ENCODE measurements at regions not wholly inside any gene's neighbourhood (a gene's known extent, or its start where the extent isn't known, plus 50 kb on each side); places are given as distances from the start of the nearest gene placed in this dataset.

DNA sequence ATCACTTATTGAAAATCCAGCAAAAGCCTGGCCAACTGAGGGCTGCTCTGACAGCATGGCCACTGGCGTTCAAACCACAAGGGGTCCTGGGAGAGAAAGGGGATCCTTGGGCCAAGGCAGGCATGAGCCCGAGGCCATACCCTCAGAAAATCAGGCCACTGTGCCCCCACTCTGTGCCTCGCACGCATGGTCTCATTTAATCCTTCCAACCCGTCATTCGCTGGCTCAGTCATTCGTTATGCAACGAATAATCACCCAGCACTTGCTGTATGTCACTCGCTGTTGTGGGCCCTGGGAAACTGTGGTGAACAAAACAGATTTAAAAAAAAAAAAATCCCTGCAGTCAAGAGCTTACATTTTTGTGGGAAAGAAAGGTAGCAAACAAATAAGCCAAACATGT lies 112.7 kb downstream of the BCOR start:
- Histone ChIP-seq H2AFZ (ENCODE audit: low read length) (no peak overlapping the region), H3K9me3 (ENCODE audit: low read length) (no peaks in the 10 kb centered on the region), H3K27me3 (ENCODE audit: low read length) (no peaks in the 10 kb centered on the region), H3K36me3 (ENCODE audit: low read depth, low read length) (no peaks in the 10 kb centered on the region), H4K20me1 (ENCODE audit: low read length) (no peaks in the 10 kb centered on the region), H3F3A (ENCODE audit: low read length, unreplicated experiment) (no peaks in the 10 kb centered on the region), H3K4me2 (ENCODE audit: low read length) (no peak overlapping the region), H3K9ac (ENCODE audit: low read length) (no peak overlapping the region), H3K9me2 (replicated peaks; ENCODE audit: low read length) (no peaks in the 10 kb centered on the region), H3K27ac (ENCODE audit: low read length) (no peak overlapping the region), H3K4me1 (ENCODE audit: insufficient read depth, low read length) (no peaks in the 10 kb centered on the region), H3K79me2 (ENCODE audit: low read length) (no peaks in the 10 kb centered on the region), H3K4me3 (ENCODE audit: low read length) (no peak overlapping the region)
- ATAC-seq (no peak), DNase-seq (no peak)
- TF ChIP-seq, protein P1, sequence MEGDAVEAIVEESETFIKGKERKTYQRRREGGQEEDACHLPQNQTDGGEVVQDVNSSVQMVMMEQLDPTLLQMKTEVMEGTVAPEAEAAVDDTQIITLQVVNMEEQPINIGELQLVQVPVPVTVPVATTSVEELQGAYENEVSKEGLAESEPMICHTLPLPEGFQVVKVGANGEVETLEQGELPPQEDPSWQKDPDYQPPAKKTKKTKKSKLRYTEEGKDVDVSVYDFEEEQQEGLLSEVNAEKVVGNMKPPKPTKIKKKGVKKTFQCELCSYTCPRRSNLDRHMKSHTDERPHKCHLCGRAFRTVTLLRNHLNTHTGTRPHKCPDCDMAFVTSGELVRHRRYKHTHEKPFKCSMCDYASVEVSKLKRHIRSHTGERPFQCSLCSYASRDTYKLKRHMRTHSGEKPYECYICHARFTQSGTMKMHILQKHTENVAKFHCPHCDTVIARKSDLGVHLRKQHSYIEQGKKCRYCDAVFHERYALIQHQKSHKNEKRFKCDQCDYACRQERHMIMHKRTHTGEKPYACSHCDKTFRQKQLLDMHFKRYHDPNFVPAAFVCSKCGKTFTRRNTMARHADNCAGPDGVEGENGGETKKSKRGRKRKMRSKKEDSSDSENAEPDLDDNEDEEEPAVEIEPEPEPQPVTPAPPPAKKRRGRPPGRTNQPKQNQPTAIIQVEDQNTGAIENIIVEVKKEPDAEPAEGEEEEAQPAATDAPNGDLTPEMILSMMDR (conservative IDR thresholded peaks at IDR 0.05; ENCODE audit: low read depth, low read length): no peak
- TF ChIP-seq EZH2phosphoT487 (IDR thresholded peaks at IDR 0.05; ENCODE audit: borderline replicate concordance, low read length) (no peak), EZH2 (IDR thresholded peaks at IDR 0.05; ENCODE audit: low read length, unreplicated experiment) (no peak)
- intact Hi-C loops (cut with micrococcal nuclease): no loop called here
- no TSS peak for BruUV-seq (replicated peaks)
- ChIA-PET CTCF (interaction anchor here (0.6 kb wide), 1 partner anchor 66 kb away, joined by 3 read pairs; no protein-coding TSS in a partner anchor), POLR2A (ENCODE audit: unreplicated experiment) (no interaction called here)

DNA sequence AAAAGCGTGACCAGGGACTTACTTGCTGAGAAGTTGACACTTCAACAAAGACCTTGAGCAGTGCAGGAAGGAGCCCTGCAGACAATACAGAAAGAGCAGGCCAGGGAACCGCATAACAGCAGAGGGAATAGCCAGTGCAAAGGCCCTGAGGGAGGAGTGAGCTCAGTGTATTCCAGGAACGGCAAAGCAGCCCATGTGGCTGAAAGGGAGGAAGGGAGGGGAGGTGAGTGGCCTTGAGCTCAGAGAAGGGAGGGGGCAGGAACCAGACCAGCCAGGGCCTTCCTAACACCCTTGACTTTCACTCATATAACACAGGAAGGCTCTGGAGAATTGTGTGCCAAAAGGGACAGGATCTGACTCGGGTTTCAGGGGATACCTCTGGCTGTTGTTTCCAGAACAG lies 112.2 kb downstream of the BCOR start:
- POLR2A ChIA-PET (ENCODE audit: unreplicated experiment): no interaction called here

DNA sequence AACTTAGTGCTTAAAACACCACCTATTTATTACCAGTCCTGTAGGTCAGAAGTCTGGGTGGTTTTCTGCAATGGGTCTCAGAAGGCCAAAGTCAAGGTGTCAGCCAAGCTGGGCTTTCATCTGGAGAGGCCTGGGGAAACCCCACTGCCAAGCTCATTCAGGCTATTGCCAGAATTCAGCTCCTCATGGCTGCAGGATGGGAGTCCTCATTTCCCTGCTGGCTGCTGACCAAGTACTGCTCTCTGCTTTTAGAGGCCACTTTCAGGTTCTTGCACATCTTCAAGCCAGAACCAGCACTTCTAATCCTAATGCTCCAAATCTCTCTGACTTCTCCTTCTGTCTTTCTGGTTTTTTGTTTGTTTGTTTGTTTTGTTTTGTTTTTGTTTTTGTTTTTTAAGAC lies 109.3 kb downstream of the BCOR start:
- DNase-seq (no peak), ATAC-seq (no peak)
- CTCF ChIA-PET: no interaction called here
- Histone ChIP-seq H3K27me3 (ENCODE audit: low read length) (no peaks in the 10 kb centered on the region), H3K4me3 (ENCODE audit: low read length) (no peak overlapping the region), H3K9me3 (ENCODE audit: low read length) (no peaks in the 10 kb centered on the region), H3F3A (ENCODE audit: low read length, unreplicated experiment) (no peaks in the 10 kb centered on the region), H3K79me2 (ENCODE audit: low read length) (no peaks in the 10 kb centered on the region), H2AFZ (ENCODE audit: low read length) (no peak overlapping the region), H3K4me1 (ENCODE audit: insufficient read depth, low read length) (no peaks in the 10 kb centered on the region), H3K4me2 (ENCODE audit: low read length) (no peak overlapping the region), H3K27ac (ENCODE audit: low read length) (no peak overlapping the region), H4K20me1 (ENCODE audit: low read length) (no peaks in the 10 kb centered on the region), H3K36me3 (ENCODE audit: low read depth, low read length) (no peaks in the 10 kb centered on the region), H3K9me2 (replicated peaks; ENCODE audit: low read length) (no peaks in the 10 kb centered on the region), H3K9ac (ENCODE audit: low read length) (no peak overlapping the region)
- TF ChIP-seq, protein P1 (conservative IDR thresholded peaks at IDR 0.05; ENCODE audit: low read depth, low read length): no peak
- TF ChIP-seq EZH2phosphoT487 (IDR thresholded peaks at IDR 0.05; ENCODE audit: borderline replicate concordance, low read length) (no peak), EZH2 (IDR thresholded peaks at IDR 0.05; ENCODE audit: low read length, unreplicated experiment) (no peak)
- intact Hi-C loops (cut with micrococcal nuclease): no loop called here
- no TSS peak for BruUV-seq (replicated peaks)
- POLR2A ChIA-PET (ENCODE audit: unreplicated experiment): no interaction called here

More for the DNA sequence above, 112.2 kb downstream of the BCOR start:
- TF ChIP-seq, protein P1 (conservative IDR thresholded peaks at IDR 0.05; ENCODE audit: low read depth, low read length): no peak
- TF ChIP-seq EZH2phosphoT487 (IDR thresholded peaks at IDR 0.05; ENCODE audit: borderline replicate concordance, low read length) (no peak), EZH2 (IDR thresholded peaks at IDR 0.05; ENCODE audit: low read length, unreplicated experiment) (no peak)
- Histone ChIP-seq H3F3A (ENCODE audit: low read length, unreplicated experiment) (no peaks in the 10 kb centered on the region), H3K9ac (ENCODE audit: low read length) (no peak overlapping the region), H3K4me2 (ENCODE audit: low read length) (no peak overlapping the region), H2AFZ (ENCODE audit: low read length) (no peak overlapping the region), H4K20me1 (ENCODE audit: low read length) (no peaks in the 10 kb centered on the region), H3K4me3 (ENCODE audit: low read length) (no peak overlapping the region), H3K79me2 (ENCODE audit: low read length) (no peaks in the 10 kb centered on the region), H3K9me2 (replicated peaks; ENCODE audit: low read length) (no peaks in the 10 kb centered on the region), H3K27me3 (ENCODE audit: low read length) (no peaks in the 10 kb centered on the region), H3K9me3 (ENCODE audit: low read length) (no peaks in the 10 kb centered on the region), H3K27ac (ENCODE audit: low read length) (no peak overlapping the region), H3K4me1 (ENCODE audit: insufficient read depth, low read length) (no peaks in the 10 kb centered on the region), H3K36me3 (ENCODE audit: low read depth, low read length) (no peaks in the 10 kb centered on the region)
- ATAC-seq (no peak; the same call in 1 of the 2 replicates), DNase-seq (no peak)
- CTCF ChIA-PET: interaction anchor here (0.6 kb wide), 1 partner anchor 66 kb away, joined by 3 read pairs; no protein-coding TSS in a partner anchor
- intact Hi-C loops (cut with micrococcal nuclease): no loop called here
- BruUV-seq (replicated peaks): no TSS peak
